ENCODE measurements at regions not wholly inside any gene's neighbourhood (a gene's known extent, or its start where the extent isn't known, plus 50 kb on each side); places are given as distances from the start of the nearest gene placed in this dataset.

DNA sequence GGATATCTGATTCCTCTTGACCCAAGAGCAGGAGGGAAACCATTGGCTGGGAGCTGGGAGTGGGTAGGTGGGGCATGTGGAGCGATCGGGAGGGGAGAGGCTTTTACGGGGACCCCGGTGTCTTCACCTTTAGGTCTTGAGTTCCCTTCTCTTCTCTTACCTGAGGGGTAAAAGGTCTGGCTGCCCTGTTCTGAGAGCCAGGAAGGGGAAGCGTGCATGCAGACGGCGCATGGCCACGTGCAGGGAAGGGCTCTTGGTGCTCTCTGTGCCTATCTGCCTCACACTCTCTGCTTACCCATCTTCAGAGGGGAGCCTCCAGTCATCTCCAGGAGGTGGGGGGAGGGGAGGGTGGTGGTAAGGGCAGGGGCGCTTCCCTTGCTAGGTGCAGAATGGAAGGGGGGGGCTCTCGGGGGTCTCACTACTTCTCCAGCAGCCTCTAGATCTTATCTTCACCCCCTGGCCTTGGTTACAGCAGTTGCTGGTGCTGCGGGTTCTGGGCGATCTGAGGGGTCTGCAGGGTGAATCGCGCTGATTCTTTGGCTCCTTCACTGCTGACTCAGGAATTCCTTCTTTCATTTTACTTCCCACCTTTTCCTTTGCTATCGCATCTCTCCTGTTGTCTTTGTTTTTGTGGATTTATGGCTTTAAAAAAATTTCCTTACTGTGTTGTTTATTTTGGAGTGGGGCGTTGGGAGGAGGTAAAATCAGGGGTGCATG is 225.8 kb upstream of the HS6ST1 start:
- TF ChIP-seq, protein P1, sequence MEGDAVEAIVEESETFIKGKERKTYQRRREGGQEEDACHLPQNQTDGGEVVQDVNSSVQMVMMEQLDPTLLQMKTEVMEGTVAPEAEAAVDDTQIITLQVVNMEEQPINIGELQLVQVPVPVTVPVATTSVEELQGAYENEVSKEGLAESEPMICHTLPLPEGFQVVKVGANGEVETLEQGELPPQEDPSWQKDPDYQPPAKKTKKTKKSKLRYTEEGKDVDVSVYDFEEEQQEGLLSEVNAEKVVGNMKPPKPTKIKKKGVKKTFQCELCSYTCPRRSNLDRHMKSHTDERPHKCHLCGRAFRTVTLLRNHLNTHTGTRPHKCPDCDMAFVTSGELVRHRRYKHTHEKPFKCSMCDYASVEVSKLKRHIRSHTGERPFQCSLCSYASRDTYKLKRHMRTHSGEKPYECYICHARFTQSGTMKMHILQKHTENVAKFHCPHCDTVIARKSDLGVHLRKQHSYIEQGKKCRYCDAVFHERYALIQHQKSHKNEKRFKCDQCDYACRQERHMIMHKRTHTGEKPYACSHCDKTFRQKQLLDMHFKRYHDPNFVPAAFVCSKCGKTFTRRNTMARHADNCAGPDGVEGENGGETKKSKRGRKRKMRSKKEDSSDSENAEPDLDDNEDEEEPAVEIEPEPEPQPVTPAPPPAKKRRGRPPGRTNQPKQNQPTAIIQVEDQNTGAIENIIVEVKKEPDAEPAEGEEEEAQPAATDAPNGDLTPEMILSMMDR (IDR thresholded peaks at IDR 0.05; ENCODE audit: low read depth, low read length) = no peak
- no peak for TF ChIP-seq EZH2phosphoT487 (IDR thresholded peaks at IDR 0.05; ENCODE audit: low read depth)
